ENCODE measurements at regions not wholly inside any gene's neighbourhood (a gene's known extent, or its start where the extent isn't known, plus 50 kb on each side); places are given as distances from the start of the nearest gene placed in this dataset.

GRCh38 chr1:244246334-244246733 lies 195.3 kb downstream of the ZBTB18 start:
- no peak for TF ChIP-seq CTCF (IDR thresholded peaks at IDR 0.05)
- H3K4me3 ChIP-seq: no peak overlapping the region
- H3K4me1 ChIP-seq: no peaks in the 10 kb centered on the region
- no peak for DNase-seq (ENCODE audit: extremely low spot score in 2 of 2)
- H3K36me3 ChIP-seq: no peaks in the 10 kb centered on the region
- intact Hi-C loops (cut with DNase I): no loop called here
- H3K9me3 ChIP-seq: no peaks in the 10 kb centered on the region
- no peaks in the 10 kb centered on the region for H3K27me3 ChIP-seq
- no peak overlapping the region for H3K27ac ChIP-seq

- no peaks in the 10 kb centered on the region for H3K27me3 ChIP-seq
- H3K4me1 ChIP-seq: no peaks in the 10 kb centered on the region
- H3K4me3 ChIP-seq: no peak overlapping the region
- no peak for TF ChIP-seq CTCF (IDR thresholded peaks at IDR 0.05)
- no peak overlapping the region for H3K27ac ChIP-seq
- H3K36me3 ChIP-seq: no peaks in the 10 kb centered on the region
- DNase-seq (ENCODE audit: extremely low spot score in 2 of 2): no peak
- intact Hi-C loops (cut with DNase I): no loop called here
- H3K9me3 ChIP-seq: no peaks in the 10 kb centered on the region
These were observed 197.3 kb downstream of the ZBTB18 start for GRCh38 chr1:244248426-244248825.

- TF ChIP-seq POLR2AphosphoS5 (IDR thresholded peaks at IDR 0.05; ENCODE audit: insufficient read depth in 1 of 2, low read depth in 1 of 2): no peak
- no peak for TF ChIP-seq POLR2A (IDR thresholded peaks at IDR 0.05)
- no peak for TF ChIP-seq CTCF (IDR thresholded peaks at IDR 0.05)
- Histone ChIP-seq H3K27me3 (no peaks in the 10 kb centered on the region), H3K9me3 (no peaks in the 10 kb centered on the region), H3K4me3 (no peak overlapping the region), H3K36me3 (no peaks in the 10 kb centered on the region), H3K27ac (no peak overlapping the region), H3K4me1 (no peaks in the 10 kb centered on the region)
- DNase-seq (ENCODE audit: extremely low spot score in 2 of 2): no peak
- intact Hi-C loops (cut with DNase I): no loop called here
These were observed 199.5 kb downstream of the ADSS2 start for GRCh38 chr1:244252211-244252610.

GRCh38 chr1:244254467-244254866 lies 197.2 kb downstream of the ADSS2 start:
- Histone ChIP-seq H3K9me3 (no peaks in the 10 kb centered on the region), H3K4me3 (no peak overlapping the region), H3K4me1 (no peaks in the 10 kb centered on the region), H3K36me3 (no peaks in the 10 kb centered on the region), H3K27me3 (no peaks in the 10 kb centered on the region), H3K27ac (no peak overlapping the region)
- intact Hi-C loops (cut with DNase I): no loop called here
- DNase-seq (ENCODE audit: extremely low spot score in 2 of 2): no peak
- TF ChIP-seq POLR2A (IDR thresholded peaks at IDR 0.05) (no peak), CTCF (IDR thresholded peaks at IDR 0.05) (no peak)

GRCh38 chr1:244255426-244255965 lies 196.2 kb downstream of the ADSS2 start:
- TF ChIP-seq POLR2AphosphoS5 (IDR thresholded peaks at IDR 0.05; ENCODE audit: insufficient read depth in 1 of 2, low read depth in 1 of 2): no peak
- no peak for TF ChIP-seq POLR2A (IDR thresholded peaks at IDR 0.05)
- no peak for TF ChIP-seq CTCF (IDR thresholded peaks at IDR 0.05)
- no peak overlapping the region for H3K4me3 ChIP-seq
- H3K27me3 ChIP-seq: no peaks in the 10 kb centered on the region
- intact Hi-C loops (cut with DNase I): no loop called here
- H3K27ac ChIP-seq: no peak overlapping the region
- H3K36me3 ChIP-seq: no peaks in the 10 kb centered on the region
- H3K4me1 ChIP-seq: no peaks in the 10 kb centered on the region
- DNase-seq (ENCODE audit: extremely low spot score in 2 of 2): no peak
- H3K9me3 ChIP-seq: no peaks in the 10 kb centered on the region

All from vagina (tissue), 2 donors.